Smooth muscle cell (in vitro differentiated cells): ENCODE measurements at regions not wholly inside any gene's neighbourhood (a gene's known extent, or its start where the extent isn't known, plus 50 kb on each side); places are given as distances from the start of the nearest gene placed in this dataset.

ENCODE experiments used
- DNase-seq: peaks from one replicate; lab custom pipeline; 2025; ENCODE audit not compliant: unreplicated experiment; lab: John Stamatoyannopoulos, UW
- H2AFZ ChIP-seq: fragments of 200-600 bp; sonication (generic); 2 replicates; pipeline ENCODE4 v1.6.0; 2016; ENCODE audit warnings: antibody characterized with exemption, low read depth, mild to moderate bottlenecking
- H3F3A ChIP-seq: fragments of 200-600 bp; sonication (generic); 2 replicates; pipeline ENCODE4 v1.6.0; 2017; ENCODE audit warnings: antibody characterized with exemption, low read depth
- H3K27ac ChIP-seq: fragments of 200-600 bp; sonication (generic); 2 replicates; pipeline ENCODE4 v1.5.1; 2016; ENCODE audit warnings: low read depth, mild to moderate bottlenecking
- H3K27me3 ChIP-seq: fragments of 200-600 bp; sonication (generic); 2 replicates; pipeline ENCODE4 v1.6.1; 2016; ENCODE audit warnings: low read depth, mild to moderate bottlenecking
- H3K36me3 ChIP-seq: fragments of 200-600 bp; sonication (generic); 2 replicates; pipeline ENCODE4 v1.5.1; 2016; ENCODE audit warnings: low read depth
- H3K4me1 ChIP-seq: fragments of 200-600 bp; sonication (generic); 2 replicates; pipeline ENCODE4 v1.5.1; 2016; ENCODE audit warnings: low read depth
- H3K4me2 ChIP-seq: fragments of 200-600 bp; sonication (generic); 2 replicates; pipeline ENCODE4 v1.6.0; 2016; ENCODE audit warnings: mild to moderate bottlenecking
- H3K4me3 ChIP-seq: fragments of 200-600 bp; sonication (generic); 2 replicates; pipeline ENCODE4 v1.5.1; 2016; ENCODE audit warnings: mild to moderate bottlenecking
- H3K79me2 ChIP-seq: fragments of 200-600 bp; sonication (generic); 2 replicates; pipeline ENCODE4 v1.6.0; 2016; ENCODE audit warnings: low read depth, mild to moderate bottlenecking
- H3K9ac ChIP-seq: fragments of 200-600 bp; sonication (generic); 2 replicates; pipeline ENCODE4 v1.6.0; 2016; ENCODE audit warnings: low read depth
- H3K9me3 ChIP-seq: fragments of 200-600 bp; sonication (generic); replicated peaks from 2 replicates; pipeline ENCODE4 v1.5.1; 2016; ENCODE audit warnings: low read depth
- H4K20me1 ChIP-seq: fragments of 200-600 bp; sonication (generic); 2 replicates; pipeline ENCODE4 v1.6.0; 2016; ENCODE audit warnings: low read depth
- CTCF ChIP-seq: fragments of 200-600 bp; sonication (generic); IDR thresholded peaks from 2 replicates; pipeline ENCODE4 v1.5.1; 2017; ENCODE audit warnings: borderline replicate concordance, mild to moderate bottlenecking, antibody characterized with exemption; ENCODE audit not compliant: insufficient read depth, poor library complexity, severe bottlenecking
- WGBS: methylation state at CpG from one replicate; pipeline ENCODE4 v1.1.7; 2016; ENCODE audit warnings: low lambda C conversion rate; 5-methylcytosine and 5-hydroxymethylcytosine counted together

- WGBS: 35% methylated on average over 5 of the region's 5 CpGs
Observed at GRCh38 chr9:7342736-7343135, 456.8 kb downstream of the DMAC1 start.

GRCh38 chr9:7342229-7342628 is 457.3 kb downstream of the DMAC1 start:
- no peak for DNase-seq
- TF ChIP-seq CTCF: no peak
- no peaks in the 10 kb centered on the region for H3F3A ChIP-seq
- peaks cover 6% of the 10 kb centered on the region for H3K4me1 ChIP-seq
- peak overlapping the region; percentile 60 for H2AFZ ChIP-seq
- no peaks in the 10 kb centered on the region for H3K9me3 ChIP-seq
- no peak overlapping the region for H3K9ac ChIP-seq
- no peaks in the 10 kb centered on the region for H3K27me3 ChIP-seq
- no peaks in the 10 kb centered on the region for H3K79me2 ChIP-seq
- H3K4me2 ChIP-seq: peak overlapping the region; percentile 27
- no peak overlapping the region for H3K27ac ChIP-seq
- 83% methylated on average over 1 of the region's 1 CpG for WGBS
- no peak overlapping the region for H3K4me3 ChIP-seq
- no peaks in the 10 kb centered on the region for H3K36me3 ChIP-seq
- no peaks in the 10 kb centered on the region for H4K20me1 ChIP-seq

More at GRCh38 chr9:7342736-7343135, 456.8 kb downstream of the DMAC1 start:
- H2AFZ ChIP-seq: peak overlapping the region; percentile 14
- H3K4me1 ChIP-seq: peaks cover 6% of the 10 kb centered on the region
- no peak overlapping the region for H3K27ac ChIP-seq
- no peaks in the 10 kb centered on the region for H4K20me1 ChIP-seq
- no peak overlapping the region for H3K9ac ChIP-seq
- no peaks in the 10 kb centered on the region for H3K9me3 ChIP-seq
- no peaks in the 10 kb centered on the region for H3K36me3 ChIP-seq
- no peak overlapping the region for H3K4me3 ChIP-seq
- no peaks in the 10 kb centered on the region for H3K27me3 ChIP-seq
- peak overlapping the region; percentile 27 for H3K4me2 ChIP-seq
- no peak for TF ChIP-seq CTCF
- H3F3A ChIP-seq: no peaks in the 10 kb centered on the region
- no peaks in the 10 kb centered on the region for H3K79me2 ChIP-seq
- DNase-seq: no peak

- Histone ChIP-seq H3K9me3 (no peaks in the 10 kb centered on the region), H2AFZ (no peak overlapping the region), H3F3A (no peaks in the 10 kb centered on the region), H3K36me3 (no peaks in the 10 kb centered on the region), H3K27me3 (no peaks in the 10 kb centered on the region), H3K27ac (no peak overlapping the region), H3K4me3 (no peak overlapping the region), H3K4me2 (no peak overlapping the region), H3K4me1 (peaks cover 6% of the 10 kb centered on the region), H3K9ac (no peak overlapping the region), H3K79me2 (no peaks in the 10 kb centered on the region), H4K20me1 (no peaks in the 10 kb centered on the region)
- no peak for TF ChIP-seq CTCF
- 85% methylated on average over 1 of the region's 1 CpG for WGBS
- no peak for DNase-seq
Observed at GRCh38 chr9:7341571-7341970, 458.0 kb downstream of the DMAC1 start.

GRCh38 chr9:7340451-7340850 is 459.1 kb downstream of the DMAC1 start:
- Histone ChIP-seq H4K20me1 (no peaks in the 10 kb centered on the region), H3K79me2 (no peaks in the 10 kb centered on the region), H3K4me2 (no peak overlapping the region), H3K4me3 (no peak overlapping the region), H3K27me3 (no peaks in the 10 kb centered on the region), H2AFZ (no peak overlapping the region), H3K36me3 (no peaks in the 10 kb centered on the region), H3K27ac (no peak overlapping the region), H3F3A (no peaks in the 10 kb centered on the region), H3K9ac (no peak overlapping the region), H3K4me1 (peaks cover 6% of the 10 kb centered on the region), H3K9me3 (no peaks in the 10 kb centered on the region)
- no peak for DNase-seq
- TF ChIP-seq CTCF: no peak
- 48% methylated on average over 2 of the region's 2 CpGs for WGBS
